OCI-LY3 (cell line): ENCODE measurements at regions not wholly inside any gene's neighbourhood (a gene's known extent, or its start where the extent isn't known, plus 50 kb on each side); places are given as distances from the start of the nearest gene placed in this dataset.

Experiments used
- H2AFZ ChIP-seq: fragments of 200-600, 300-600 bp; shearing (Covaris generic); 2 replicates; pipeline ENCODE4 v1.6.0; 2014; ENCODE audit warnings: antibody characterized with exemption, low read depth, low read length
- H3K27ac ChIP-seq: fragments of 200-600, 300-600 bp; sonication (generic); 2 replicates; pipeline ENCODE4 v1.5.1; 2014; ENCODE audit warnings: mild to moderate bottlenecking, low read length, moderate library complexity, mixed read lengths
- H3K27me3 ChIP-seq: fragments of 200-600, 300-600 bp; sonication (generic); 2 replicates; pipeline ENCODE4 v1.6.1; 2014; ENCODE audit warnings: low read depth, low read length, mixed read lengths
- H3K36me3 ChIP-seq: fragments of 200-600, 300-600 bp; sonication (generic); replicated peaks from 2 replicates; pipeline ENCODE3; 2014; ENCODE audit warnings: low read depth, low read length, mixed read lengths
- H3K4me1 ChIP-seq: fragments of 300-600, 200-600 bp; sonication (generic); 2 replicates; pipeline ENCODE4 v1.6.1; 2014; ENCODE audit warnings: low read length, mixed read lengths
- H3K4me2 ChIP-seq: fragments of 200-600, 300-600 bp; sonication (generic); 2 replicates; pipeline ENCODE4 v1.6.1; 2014; ENCODE audit warnings: low read length, mixed read lengths
- H3K4me3 ChIP-seq: fragments of 300-600, 200-600 bp; sonication (generic); 2 replicates; pipeline ENCODE4 v1.5.1; 2014; ENCODE audit warnings: antibody characterized with exemption, mild to moderate bottlenecking, low read length, moderate library complexity
- H3K79me2 ChIP-seq: fragments of 300-600, 200-600 bp; shearing (Covaris generic); 2 replicates; pipeline ENCODE4 v1.6.1; 2014; ENCODE audit warnings: mild to moderate bottlenecking, low read length, mixed read lengths
- H3K9ac ChIP-seq: fragments of 300-600, 200-600 bp; shearing (Covaris generic); 2 replicates; pipeline ENCODE4 v1.6.0; 2014; ENCODE audit warnings: mild to moderate bottlenecking, low read length, moderate library complexity
- H3K9me3 ChIP-seq: fragments of 200-600, 300-600 bp; shearing (Covaris generic); 2 replicates; pipeline ENCODE4 v1.6.1; 2014; ENCODE audit warnings: low read length, mixed read lengths; ENCODE audit not compliant: insufficient read depth
- H4K20me1 ChIP-seq: fragments of 200-600, 300-600 bp; sonication (generic); 2 replicates; pipeline ENCODE4 v1.6.1; 2016; ENCODE audit warnings: low read length, mixed read lengths; ENCODE audit not compliant: insufficient read depth
- CTCF ChIP-seq: fragments of 200-600, 300-600 bp; sonication (generic); IDR thresholded peaks from 2 replicates; pipeline ENCODE4 v1.5.1; 2014; ENCODE audit warnings: antibody characterized with exemption, low read length, low read depth
- EZH2phosphoT487 ChIP-seq: fragments of 200-600 bp; shearing (Covaris generic); IDR thresholded peaks from 2 replicates; pipeline ENCODE4 v1.6.1; 2018; ENCODE audit warnings: antibody characterized with exemption, mixed run types, low read depth

GRCh38 chr16:86224629-86225028 lies 285.7 kb upstream of the FOXF1 start:
- Histone ChIP-seq H3K27ac (no peak overlapping the region), H3K27me3 (peaks cover 52% of the 10 kb centered on the region), H3K4me2 (no peak overlapping the region), H2AFZ (no peak overlapping the region), H3K4me1 (no peaks in the 10 kb centered on the region), H3K4me3 (no peak overlapping the region), H3K9ac (no peak overlapping the region), H3K36me3 (no peaks in the 10 kb centered on the region), H3K9me3 (no peaks in the 10 kb centered on the region), H3K79me2 (no peaks in the 10 kb centered on the region), H4K20me1 (no peaks in the 10 kb centered on the region)
- TF ChIP-seq EZH2phosphoT487 (no peak), CTCF (no peak)

GRCh38 chr16:86225905-86226371 lies 284.4 kb upstream of the FOXF1 start:
- Histone ChIP-seq H2AFZ (no peak overlapping the region), H3K27me3 (peaks cover 47% of the 10 kb centered on the region), H3K9ac (no peak overlapping the region), H3K79me2 (no peaks in the 10 kb centered on the region), H3K27ac (no peak overlapping the region), H3K9me3 (no peaks in the 10 kb centered on the region), H3K4me2 (no peak overlapping the region), H4K20me1 (no peaks in the 10 kb centered on the region), H3K4me3 (no peak overlapping the region), H3K4me1 (no peaks in the 10 kb centered on the region), H3K36me3 (no peaks in the 10 kb centered on the region)
- TF ChIP-seq EZH2phosphoT487 = no peak
- TF ChIP-seq CTCF = no peak

DNA sequence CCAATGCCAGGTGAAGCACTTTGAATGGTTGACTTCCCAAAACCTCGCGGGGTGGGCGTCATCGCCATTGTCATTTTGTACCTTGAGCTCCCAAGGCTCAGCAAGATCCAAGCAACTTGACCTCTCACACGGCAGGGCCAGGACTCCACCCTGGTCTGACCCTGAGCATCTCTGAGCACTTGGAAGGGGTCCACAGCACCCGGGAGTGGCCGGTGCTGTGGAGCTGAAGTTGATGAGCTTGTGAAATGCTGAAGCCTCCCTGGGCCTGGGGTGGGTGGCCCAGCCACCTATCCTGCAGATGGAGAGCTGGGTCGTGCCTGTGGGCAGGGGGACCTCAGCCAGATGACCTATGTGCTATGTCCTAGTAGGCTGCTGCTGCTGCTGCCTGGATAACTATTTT lies 283.3 kb upstream of the FOXF1 start:
- Histone ChIP-seq H3K9ac (no peak overlapping the region), H3K27me3 (peaks cover 36% of the 10 kb centered on the region), H3K9me3 (no peaks in the 10 kb centered on the region), H3K36me3 (no peaks in the 10 kb centered on the region), H3K27ac (no peak overlapping the region), H2AFZ (no peak overlapping the region), H3K79me2 (no peaks in the 10 kb centered on the region), H4K20me1 (no peaks in the 10 kb centered on the region), H3K4me3 (no peak overlapping the region), H3K4me1 (no peaks in the 10 kb centered on the region), H3K4me2 (no peak overlapping the region)
- TF ChIP-seq EZH2phosphoT487 (no peak), CTCF (no peak)

DNA sequence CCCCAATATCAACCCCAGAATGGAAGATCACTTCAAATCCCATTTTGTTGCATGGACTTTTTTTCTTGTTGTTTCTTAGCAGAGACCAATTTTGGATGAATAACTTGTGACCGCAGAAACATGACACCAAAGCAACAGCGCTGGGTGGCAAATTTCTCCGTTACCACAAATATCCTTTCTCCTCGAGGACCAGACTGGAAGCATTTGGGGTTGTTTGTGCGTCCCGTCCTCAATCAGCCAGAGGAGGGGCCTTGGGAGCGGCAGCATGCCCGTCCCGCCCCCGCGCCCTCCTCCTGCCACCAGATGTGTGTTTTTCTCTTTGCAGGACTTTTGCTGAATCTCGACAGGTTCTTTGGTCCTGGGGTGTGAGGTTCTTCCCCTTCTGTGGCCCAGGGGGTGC lies 282.5 kb upstream of the FOXF1 start:
- Histone ChIP-seq H3K4me1 (no peaks in the 10 kb centered on the region), H3K27me3 (peaks cover 29% of the 10 kb centered on the region), H3K36me3 (no peaks in the 10 kb centered on the region), H2AFZ (no peak overlapping the region), H3K27ac (no peak overlapping the region), H3K4me2 (no peak overlapping the region), H3K4me3 (no peak overlapping the region), H4K20me1 (no peaks in the 10 kb centered on the region), H3K9me3 (no peaks in the 10 kb centered on the region), H3K79me2 (no peaks in the 10 kb centered on the region), H3K9ac (no peak overlapping the region)
- no peak for TF ChIP-seq CTCF
